VCaP (cell line): ENCODE measurements at regions not wholly inside any gene's neighbourhood (a gene's known extent, or its start where the extent isn't known, plus 50 kb on each side); places are given as distances from the start of the nearest gene placed in this dataset.

ENCODE experiments used
- H3K27ac ChIP-seq: fragments of 450-650 bp; 2 replicates; pipeline ENCODE4 v1.5.1; 2017
- TF ChIP-seq, protein P1 (sequence below): fragments of 450-650 bp; conservative IDR thresholded peaks from 2 replicates; pipeline ENCODE4 v1.5.1; 2017; ENCODE audit warnings: mild to moderate bottlenecking, moderate library complexity

DNA sequence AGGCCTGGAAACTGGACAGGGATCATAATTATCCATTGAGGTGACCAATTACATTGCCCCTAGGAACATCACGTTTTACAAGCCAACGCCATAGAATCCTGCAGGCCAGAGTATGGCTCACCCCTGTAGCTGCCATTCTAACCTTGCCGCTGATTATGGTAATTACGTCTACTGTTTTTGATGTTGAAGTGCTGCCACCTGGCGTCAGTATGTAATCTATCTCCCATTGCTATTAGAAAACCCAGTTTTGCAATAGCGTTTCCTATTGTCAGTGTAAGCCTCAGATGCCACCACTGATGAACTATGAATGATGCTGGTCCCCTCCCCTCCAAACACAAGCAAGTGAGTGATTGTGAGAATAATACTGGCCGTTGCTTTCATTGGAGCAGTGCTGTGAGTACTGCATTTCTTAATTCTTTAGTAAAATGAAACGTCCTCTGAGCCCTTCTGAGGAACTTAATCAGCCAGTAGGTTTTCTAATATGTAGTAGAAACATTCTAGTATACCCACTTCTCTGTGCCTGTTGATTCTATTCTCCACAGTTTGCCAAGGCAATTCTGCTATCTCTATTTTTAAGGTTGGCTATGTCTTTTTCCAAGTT is 100.5 kb upstream of the NMUR2 start:
- H3K27ac ChIP-seq = no peak overlapping the region
- TF ChIP-seq, protein P1, sequence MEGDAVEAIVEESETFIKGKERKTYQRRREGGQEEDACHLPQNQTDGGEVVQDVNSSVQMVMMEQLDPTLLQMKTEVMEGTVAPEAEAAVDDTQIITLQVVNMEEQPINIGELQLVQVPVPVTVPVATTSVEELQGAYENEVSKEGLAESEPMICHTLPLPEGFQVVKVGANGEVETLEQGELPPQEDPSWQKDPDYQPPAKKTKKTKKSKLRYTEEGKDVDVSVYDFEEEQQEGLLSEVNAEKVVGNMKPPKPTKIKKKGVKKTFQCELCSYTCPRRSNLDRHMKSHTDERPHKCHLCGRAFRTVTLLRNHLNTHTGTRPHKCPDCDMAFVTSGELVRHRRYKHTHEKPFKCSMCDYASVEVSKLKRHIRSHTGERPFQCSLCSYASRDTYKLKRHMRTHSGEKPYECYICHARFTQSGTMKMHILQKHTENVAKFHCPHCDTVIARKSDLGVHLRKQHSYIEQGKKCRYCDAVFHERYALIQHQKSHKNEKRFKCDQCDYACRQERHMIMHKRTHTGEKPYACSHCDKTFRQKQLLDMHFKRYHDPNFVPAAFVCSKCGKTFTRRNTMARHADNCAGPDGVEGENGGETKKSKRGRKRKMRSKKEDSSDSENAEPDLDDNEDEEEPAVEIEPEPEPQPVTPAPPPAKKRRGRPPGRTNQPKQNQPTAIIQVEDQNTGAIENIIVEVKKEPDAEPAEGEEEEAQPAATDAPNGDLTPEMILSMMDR = peak; percentile 76

DNA sequence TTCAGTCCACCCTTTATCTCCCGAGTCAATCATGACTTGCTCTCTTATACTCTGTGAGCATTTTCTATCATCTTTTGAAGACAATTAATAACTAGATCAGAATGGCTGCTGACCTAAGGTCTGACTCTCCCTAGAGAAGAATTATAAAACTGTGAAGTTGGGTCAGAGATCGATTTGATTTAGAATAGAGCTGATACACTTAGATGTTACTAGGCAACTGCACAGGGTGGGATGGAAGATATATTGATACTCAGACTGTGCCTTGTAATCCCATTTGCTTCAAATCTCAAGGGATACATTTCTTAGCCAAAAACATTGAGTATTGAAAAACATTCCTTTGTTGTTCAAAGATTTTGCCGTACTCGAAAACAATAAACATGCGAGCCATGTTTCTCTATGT is 106.0 kb upstream of the NMUR2 start:
- H3K27ac ChIP-seq = no peak overlapping the region
- TF ChIP-seq, protein P1 = no peak

GRCh38 chr5:152511531-152512132 is 106.6 kb upstream of the NMUR2 start:
- H3K27ac ChIP-seq = no peak overlapping the region
- TF ChIP-seq, protein P1 = no peak

- H3K27ac ChIP-seq = no peak overlapping the region
- TF ChIP-seq, protein P1 = peak; percentile 75
Measured at GRCh38 chr5:152514827-152515397, 109.8 kb upstream of the NMUR2 start.

DNA sequence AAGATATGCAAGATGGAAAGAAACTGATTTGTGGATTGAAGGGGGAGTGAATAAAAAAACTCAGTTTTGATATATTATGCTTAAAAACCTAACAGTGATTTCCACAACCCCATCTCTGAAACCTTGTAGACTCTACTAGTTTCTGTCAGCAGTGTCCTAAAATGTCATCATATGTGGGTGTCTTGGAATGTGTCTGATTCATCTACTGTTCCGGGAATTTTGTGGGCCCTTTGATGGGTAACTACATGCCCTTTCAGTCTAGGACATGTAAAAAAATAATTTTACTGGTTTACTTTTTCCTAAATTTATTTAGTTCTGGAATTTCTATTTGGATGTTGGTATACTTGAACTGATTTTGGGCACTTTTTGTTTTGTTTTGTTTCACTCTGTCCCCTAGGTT is 118.9 kb upstream of the NMUR2 start:
- TF ChIP-seq, protein P1 = no peak
- H3K27ac ChIP-seq = no peak overlapping the region

DNA sequence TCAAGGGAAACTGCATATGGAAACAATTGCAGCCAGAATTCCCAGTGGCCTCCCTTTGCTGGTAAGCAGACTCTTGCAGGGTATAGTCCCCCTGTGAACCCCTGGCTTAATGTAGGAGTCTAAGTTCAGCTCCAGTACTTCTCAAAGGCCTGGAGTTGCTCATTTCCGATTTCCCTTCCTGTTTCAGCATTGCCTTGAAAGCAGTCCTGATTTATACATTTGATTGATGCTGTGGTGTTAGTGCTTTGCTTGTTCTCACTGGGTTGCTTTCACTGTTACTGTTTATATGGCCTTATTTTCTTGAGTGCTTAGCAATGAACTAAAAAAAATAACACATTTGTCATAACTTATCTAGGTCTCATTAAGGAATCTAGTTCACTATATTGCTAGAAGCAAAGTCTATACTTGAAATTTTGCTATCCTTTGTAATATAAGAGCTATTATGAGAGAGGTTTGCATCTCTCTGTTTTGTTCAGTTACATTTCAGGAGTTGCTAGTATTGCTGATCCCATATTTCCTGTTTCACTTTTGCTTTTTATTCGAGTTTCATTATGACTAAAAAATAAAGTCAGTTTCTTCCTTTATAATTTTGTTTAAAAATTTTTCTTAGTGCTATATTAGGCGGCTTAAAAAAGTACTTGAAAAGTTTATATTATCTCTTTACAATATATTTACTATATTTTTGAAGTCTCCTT is 122.4 kb upstream of the NMUR2 start:
- H3K27ac ChIP-seq = no peak overlapping the region
- TF ChIP-seq, protein P1 = no peak

DNA sequence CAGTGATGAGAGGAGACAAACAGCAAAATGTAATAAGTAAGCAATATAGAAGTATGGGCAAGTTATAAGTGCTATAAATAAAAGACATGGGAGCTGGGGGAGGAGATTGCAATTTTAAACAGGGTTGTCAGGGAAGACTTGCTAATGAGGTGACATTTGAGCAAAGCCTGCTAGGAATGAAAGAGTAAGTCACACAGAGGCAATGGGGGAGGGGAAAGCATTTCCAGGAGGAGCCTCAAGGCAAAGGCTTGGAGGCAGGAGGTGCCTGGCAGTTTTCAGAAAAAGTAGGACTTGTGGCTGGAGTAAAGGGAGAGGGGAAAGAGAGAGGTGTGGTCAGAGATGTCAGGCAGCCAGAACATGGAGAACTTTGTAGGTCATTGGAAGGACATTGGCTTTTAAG is 124.4 kb upstream of the NMUR2 start:
- TF ChIP-seq, protein P1 = no peak

More for the DNA sequence above, 124.4 kb upstream of the NMUR2 start:
- no peak overlapping the region for H3K27ac ChIP-seq
